PC-9 (cell line): ENCODE measurements at regions not wholly inside any gene's neighbourhood (a gene's known extent, or its start where the extent isn't known, plus 50 kb on each side); places are given as distances from the start of the nearest gene placed in this dataset.

Experiments
- BruUV-seq: library from RNA; stranded (reverse); fragments of 400-500 nt; replicated peaks from 2 replicates; lab custom pipeline; 2021; lab: Mats Ljungman, UMichigan
- CTCF ChIA-PET: fragments of 300-600 bp; sonication (Branson Sonifier 250); formaldehyde crosslinking; loops from one replicate; lab custom pipeline; 2022; ENCODE audit warnings: antibody characterized with exemption; lab: Charles Lee
- POLR2A ChIA-PET: fragments of 300-600 bp; sonication (Branson Sonifier 250); formaldehyde crosslinking; loops from one replicate; lab custom pipeline; 2022; ENCODE audit warnings: antibody characterized with exemption; ENCODE audit not compliant: unreplicated experiment; lab: Charles Lee
- DNase-seq, 2 experiments: peaks; one replicate each; pipeline versions ENCODE4 v3.0.0 to v3.0.0-alpha.2; 2015 to 2022; ENCODE audit warnings: mixed read lengths in 1 of 2
- H2AFZ ChIP-seq: fragments of 200-600 bp; sonication (generic); 2 replicates; pipeline ENCODE4 v1.8.1; 2017; ENCODE audit warnings: antibody characterized with exemption
- H3F3A ChIP-seq: fragments of 200-600 bp; sonication (generic); 2 replicates; pipeline ENCODE4 v1.8.1; 2017; ENCODE audit warnings: antibody characterized with exemption, mild to moderate bottlenecking, low read depth; ENCODE audit not compliant: insufficient read depth
- H3K27ac ChIP-seq: fragments of 200-600 bp; sonication (generic); 2 replicates; pipeline ENCODE4 v1.6.1; 2016; ENCODE audit warnings: mixed run types
- H3K27me3 ChIP-seq: fragments of 200-600 bp; sonication (generic); 2 replicates; pipeline ENCODE4 v1.6.1; 2016; ENCODE audit warnings: low read depth, mixed run types; ENCODE audit not compliant: insufficient read depth
- H3K36me3 ChIP-seq: fragments of 200-600 bp; sonication (generic); 2 replicates; pipeline ENCODE4 v1.6.1; 2016; ENCODE audit warnings: low read depth, mixed run types
- H3K4me1 ChIP-seq: fragments of 200-600 bp; sonication (generic); replicated peaks from 2 replicates; pipeline ENCODE4 v1.6.1; 2016; ENCODE audit warnings: mixed run types; ENCODE audit not compliant: insufficient read depth
- H3K4me2 ChIP-seq: fragments of 200-600 bp; sonication (generic); 2 replicates; pipeline ENCODE4 v1.6.1; 2017; ENCODE audit warnings: mixed run types
- H3K4me3 ChIP-seq: fragments of 200-600 bp; sonication (generic); 2 replicates; pipeline ENCODE4 v1.6.1; 2016; ENCODE audit warnings: mixed run types
- H3K79me2 ChIP-seq: fragments of 200-600 bp; sonication (generic); 2 replicates; pipeline ENCODE4 v1.6.1; 2017; ENCODE audit warnings: low read depth, mixed run types
- H3K9me2 ChIP-seq: fragments of 200-600 bp; sonication (generic); 2 replicates; pipeline ENCODE4 v1.8.1; 2017; ENCODE audit warnings: mild to moderate bottlenecking; ENCODE audit not compliant: insufficient read depth
- H3K9me3 ChIP-seq: fragments of 200-600 bp; sonication (generic); 2 replicates; pipeline ENCODE4 v1.8.1; 2016; ENCODE audit warnings: low read depth; ENCODE audit not compliant: insufficient read depth
- H4K20me1 ChIP-seq: fragments of 200-600 bp; sonication (generic); 2 replicates; pipeline ENCODE4 v1.8.1; 2017; ENCODE audit not compliant: insufficient read depth
- EZH2 ChIP-seq: fragments of 200-600 bp; sonication (generic); IDR thresholded peaks from 2 replicates; pipeline ENCODE4 v1.8.0; 2017; ENCODE audit warnings: antibody characterized with exemption, low read depth
- intact Hi-C: fragments of 100-400 bp; cut with micrococcal nuclease; formaldehyde crosslinking; loops from one replicate; pipeline ENCODE4 v1.10.0; 2022; ENCODE audit not compliant: unreplicated experiment
- TF ChIP-seq, protein P1 (sequence below): fragments of 200-600 bp; sonication (generic); conservative IDR thresholded peaks from 2 replicates; pipeline ENCODE4 v1.6.1; 2017; ENCODE audit warnings: mixed run types, antibody characterized with exemption, mild to moderate bottlenecking, moderate library complexity

DNA sequence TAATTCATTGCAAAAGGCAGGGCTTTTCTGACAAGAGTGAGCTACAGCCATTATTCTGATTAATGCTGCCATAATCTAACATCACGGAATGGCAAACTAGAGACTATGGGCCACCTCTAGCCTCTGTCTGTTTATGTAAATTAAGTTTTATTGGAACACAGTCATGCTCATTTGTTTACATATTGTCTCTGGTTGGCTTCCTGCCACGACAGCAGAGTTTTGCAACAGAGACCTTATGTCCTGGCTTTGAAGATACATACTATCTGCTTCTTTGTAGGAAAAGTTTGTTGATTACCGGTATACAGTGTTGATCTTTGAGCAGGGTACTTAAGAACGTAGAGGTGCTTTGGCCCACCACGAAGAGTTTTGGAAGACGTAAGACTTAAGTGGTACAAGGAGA lies 715.9 kb upstream of the RBFOX1 start:
- H3K27me3 ChIP-seq = peaks cover 27% of the 10 kb centered on the region
- no peaks in the 10 kb centered on the region for H3K36me3 ChIP-seq
- no peak overlapping the region for H3K4me3 ChIP-seq
- POLR2A ChIA-PET = no interaction called here
- no peaks in the 10 kb centered on the region for H3K79me2 ChIP-seq
- H3K4me1 ChIP-seq = no peaks in the 10 kb centered on the region
- H3K9me2 ChIP-seq = no peaks in the 10 kb centered on the region
- no peak overlapping the region for H2AFZ ChIP-seq
- no peak overlapping the region for H3K4me2 ChIP-seq
- no peaks in the 10 kb centered on the region for H3F3A ChIP-seq
- no peaks in the 10 kb centered on the region for H4K20me1 ChIP-seq
- CTCF ChIA-PET = no interaction called here
- H3K27ac ChIP-seq = no peak overlapping the region
- intact Hi-C loops = no loop called here
- BruUV-seq = no TSS peak
- no peaks in the 10 kb centered on the region for H3K9me3 ChIP-seq
- TF ChIP-seq, protein P1, sequence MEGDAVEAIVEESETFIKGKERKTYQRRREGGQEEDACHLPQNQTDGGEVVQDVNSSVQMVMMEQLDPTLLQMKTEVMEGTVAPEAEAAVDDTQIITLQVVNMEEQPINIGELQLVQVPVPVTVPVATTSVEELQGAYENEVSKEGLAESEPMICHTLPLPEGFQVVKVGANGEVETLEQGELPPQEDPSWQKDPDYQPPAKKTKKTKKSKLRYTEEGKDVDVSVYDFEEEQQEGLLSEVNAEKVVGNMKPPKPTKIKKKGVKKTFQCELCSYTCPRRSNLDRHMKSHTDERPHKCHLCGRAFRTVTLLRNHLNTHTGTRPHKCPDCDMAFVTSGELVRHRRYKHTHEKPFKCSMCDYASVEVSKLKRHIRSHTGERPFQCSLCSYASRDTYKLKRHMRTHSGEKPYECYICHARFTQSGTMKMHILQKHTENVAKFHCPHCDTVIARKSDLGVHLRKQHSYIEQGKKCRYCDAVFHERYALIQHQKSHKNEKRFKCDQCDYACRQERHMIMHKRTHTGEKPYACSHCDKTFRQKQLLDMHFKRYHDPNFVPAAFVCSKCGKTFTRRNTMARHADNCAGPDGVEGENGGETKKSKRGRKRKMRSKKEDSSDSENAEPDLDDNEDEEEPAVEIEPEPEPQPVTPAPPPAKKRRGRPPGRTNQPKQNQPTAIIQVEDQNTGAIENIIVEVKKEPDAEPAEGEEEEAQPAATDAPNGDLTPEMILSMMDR = no peak
- no peak for TF ChIP-seq EZH2
- DNase-seq = no peak

DNA sequence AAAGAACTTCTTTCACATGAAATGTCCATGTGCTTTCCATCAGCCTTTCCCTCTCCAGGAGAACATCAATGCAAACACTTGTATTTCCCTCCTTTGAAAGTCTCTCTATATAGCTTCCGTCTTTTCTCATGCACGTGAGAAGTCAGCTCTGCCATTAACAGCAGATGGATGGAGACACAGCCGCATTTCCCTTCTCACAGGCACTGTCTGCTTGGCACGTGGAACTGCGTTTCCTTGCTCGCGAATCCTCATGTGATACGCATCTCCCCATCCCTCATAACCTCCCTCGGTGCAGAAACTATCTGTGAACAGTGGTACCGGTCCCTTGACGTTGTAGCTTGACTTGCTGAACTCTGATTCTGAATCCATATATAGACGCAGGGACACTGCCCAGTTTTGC lies 717.0 kb upstream of the RBFOX1 start:
- no peaks in the 10 kb centered on the region for H4K20me1 ChIP-seq
- no peaks in the 10 kb centered on the region for H3K4me1 ChIP-seq
- no TSS peak for BruUV-seq
- no peaks in the 10 kb centered on the region for H3K79me2 ChIP-seq
- no peak for DNase-seq
- TF ChIP-seq, protein P1 = no peak
- no peak for TF ChIP-seq EZH2
- no peaks in the 10 kb centered on the region for H3K9me2 ChIP-seq
- ChIA-PET CTCF (no interaction called here), POLR2A (no interaction called here)
- H3K9me3 ChIP-seq = no peaks in the 10 kb centered on the region
- no peaks in the 10 kb centered on the region for H3F3A ChIP-seq
- H3K4me2 ChIP-seq = no peak overlapping the region
- no peak overlapping the region for H3K4me3 ChIP-seq
- no peak overlapping the region for H3K27ac ChIP-seq
- no peak overlapping the region for H2AFZ ChIP-seq
- no peaks in the 10 kb centered on the region for H3K36me3 ChIP-seq
- peaks cover 27% of the 10 kb centered on the region for H3K27me3 ChIP-seq
- intact Hi-C loops = no loop called here

DNA sequence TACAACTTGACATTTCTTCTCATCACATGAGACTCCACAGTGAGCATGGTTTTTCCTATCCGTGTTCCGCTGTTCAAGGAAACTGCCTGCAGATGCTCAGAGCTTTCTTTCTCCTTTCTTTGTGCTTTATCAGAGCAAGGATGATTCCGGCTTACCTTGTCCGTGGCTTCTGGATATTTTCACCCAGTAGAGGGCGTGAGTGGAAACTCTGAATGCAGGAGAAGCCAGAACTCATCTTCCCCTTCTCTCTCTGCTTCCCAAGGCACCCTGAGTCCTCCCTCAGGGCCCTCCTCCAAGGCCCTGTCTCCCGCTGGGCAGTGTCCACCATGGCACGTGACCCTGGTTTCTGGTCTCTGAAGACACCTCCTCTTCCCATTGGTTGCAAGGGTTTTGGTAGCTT lies 721.1 kb upstream of the RBFOX1 start:
- Histone ChIP-seq H4K20me1 (no peaks in the 10 kb centered on the region), H3K36me3 (no peaks in the 10 kb centered on the region), H3K79me2 (no peaks in the 10 kb centered on the region), H2AFZ (no peak overlapping the region), H3K9me3 (no peaks in the 10 kb centered on the region), H3K4me3 (no peak overlapping the region), H3K4me2 (no peak overlapping the region), H3K9me2 (no peaks in the 10 kb centered on the region), H3K27me3 (peaks cover 21% of the 10 kb centered on the region), H3K4me1 (no peaks in the 10 kb centered on the region), H3K27ac (no peak overlapping the region), H3F3A (no peaks in the 10 kb centered on the region)
- intact Hi-C loops = no loop called here
- DNase-seq = no peak
- TF ChIP-seq, protein P1 = no peak; the same call in 1 of the 2 replicates
- no peak for TF ChIP-seq EZH2
- ChIA-PET POLR2A (no interaction called here), CTCF (no interaction called here)
- no TSS peak for BruUV-seq
